ENCODE measurements at regions not wholly inside any gene's neighbourhood (a gene's known extent, or its start where the extent isn't known, plus 50 kb on each side); places are given as distances from the start of the nearest gene placed in this dataset.
"Not testable (repeated sequence)": the region's sequence is repeated elsewhere in the genome, so short reads cannot be mapped to it uniquely, and the experiment has no call there.

- Histone ChIP-seq H3K27ac (ENCODE audit: low read depth, low read length) (no peak overlapping the region), H3K27me3 (ENCODE audit: control insufficient read depth, insufficient read depth, low read length) (no peaks in the 10 kb centered on the region), H3K9me3 (ENCODE audit: control insufficient read depth, insufficient read depth, low read length) (no peaks in the 10 kb centered on the region; the same call in 1 of the 2 replicates), H3K4me3 (ENCODE audit: low read depth, low read length) (no peak overlapping the region)
- no peak for TF ChIP-seq CTCF (IDR thresholded peaks at IDR 0.05; ENCODE audit: low read depth, low read length)
- CTCF ChIA-PET = no interaction called here
- DNase-seq (ENCODE audit: low read depth, low spot score) = no peak
- POLR2A ChIA-PET = no interaction called here
Observed at GRCh38 chr5:105163547-105163946, 1601.0 kb upstream of the NUDT12 start.

GRCh38 chr5:105162557-105162956 lies 1600.0 kb upstream of the NUDT12 start:
- H3K4me3 ChIP-seq (ENCODE audit: low read depth, low read length); H3K27me3 ChIP-seq (ENCODE audit: control insufficient read depth, insufficient read depth, low read length); H3K27ac ChIP-seq (ENCODE audit: low read depth, low read length); DNase-seq (ENCODE audit: low read depth, low spot score); CTCF ChIA-PET; POLR2A ChIA-PET; H3K9me3 ChIP-seq (ENCODE audit: control insufficient read depth, insufficient read depth, low read length): not testable (repeated sequence)

GRCh38 chr5:105158526-105158925 lies 1595.9 kb upstream of the NUDT12 start:
- Histone ChIP-seq H3K27me3 (ENCODE audit: control insufficient read depth, insufficient read depth, low read length) (no peaks in the 10 kb centered on the region), H3K27ac (ENCODE audit: low read depth, low read length) (no peak overlapping the region), H3K9me3 (ENCODE audit: control insufficient read depth, insufficient read depth, low read length) (no peaks in the 10 kb centered on the region), H3K4me3 (ENCODE audit: low read depth, low read length) (no peak overlapping the region)
- ChIA-PET CTCF (no interaction called here), POLR2A (no interaction called here)
- no peak for DNase-seq (ENCODE audit: low read depth, low spot score)
- TF ChIP-seq CTCF (IDR thresholded peaks at IDR 0.05; ENCODE audit: low read depth, low read length) = no peak

GRCh38 chr5:105150323-105150722 lies 1587.7 kb upstream of the NUDT12 start:
- H3K27ac ChIP-seq (ENCODE audit: low read depth, low read length) = no peak overlapping the region
- H3K27me3 ChIP-seq (ENCODE audit: control insufficient read depth, insufficient read depth, low read length) = no peaks in the 10 kb centered on the region
- no peak for DNase-seq (ENCODE audit: low read depth, low spot score)
- POLR2A ChIA-PET = no interaction called here
- CTCF ChIA-PET = no interaction called here
- no peak for TF ChIP-seq CTCF (IDR thresholded peaks at IDR 0.05; ENCODE audit: low read depth, low read length)
- H3K9me3 ChIP-seq (ENCODE audit: control insufficient read depth, insufficient read depth, low read length) = no peaks in the 10 kb centered on the region
- no peak overlapping the region for H3K4me3 ChIP-seq (ENCODE audit: low read depth, low read length)

- ChIA-PET POLR2A (no interaction called here), CTCF (no interaction called here)
- H3K4me3 ChIP-seq (ENCODE audit: low read depth, low read length) = no peak overlapping the region
- H3K9me3 ChIP-seq (ENCODE audit: control insufficient read depth, insufficient read depth, low read length) = no peaks in the 10 kb centered on the region
- no peaks in the 10 kb centered on the region for H3K27me3 ChIP-seq (ENCODE audit: control insufficient read depth, insufficient read depth, low read length)
- DNase-seq (ENCODE audit: low read depth, low spot score) = no peak
- no peak for TF ChIP-seq CTCF (IDR thresholded peaks at IDR 0.05; ENCODE audit: low read depth, low read length)
- H3K27ac ChIP-seq (ENCODE audit: low read depth, low read length) = no peak overlapping the region
Observed at GRCh38 chr5:105146867-105147266, 1584.3 kb upstream of the NUDT12 start.

- no peak for TF ChIP-seq CTCF (IDR thresholded peaks at IDR 0.05; ENCODE audit: low read depth, low read length)
- DNase-seq (ENCODE audit: low read depth, low spot score) = no peak
- H3K27ac ChIP-seq (ENCODE audit: low read depth, low read length) = no peak overlapping the region
- ChIA-PET POLR2A (no interaction called here), CTCF (no interaction called here)
- H3K9me3 ChIP-seq (ENCODE audit: control insufficient read depth, insufficient read depth, low read length) = no peaks in the 10 kb centered on the region
- no peak overlapping the region for H3K4me3 ChIP-seq (ENCODE audit: low read depth, low read length)
- no peaks in the 10 kb centered on the region for H3K27me3 ChIP-seq (ENCODE audit: control insufficient read depth, insufficient read depth, low read length)
Observed at GRCh38 chr5:105145152-105145551, 1582.6 kb upstream of the NUDT12 start.
